ENCODE measurements at regions not wholly inside any gene's neighbourhood (a gene's known extent, or its start where the extent isn't known, plus 50 kb on each side); places are given as distances from the start of the nearest gene placed in this dataset.

DNA sequence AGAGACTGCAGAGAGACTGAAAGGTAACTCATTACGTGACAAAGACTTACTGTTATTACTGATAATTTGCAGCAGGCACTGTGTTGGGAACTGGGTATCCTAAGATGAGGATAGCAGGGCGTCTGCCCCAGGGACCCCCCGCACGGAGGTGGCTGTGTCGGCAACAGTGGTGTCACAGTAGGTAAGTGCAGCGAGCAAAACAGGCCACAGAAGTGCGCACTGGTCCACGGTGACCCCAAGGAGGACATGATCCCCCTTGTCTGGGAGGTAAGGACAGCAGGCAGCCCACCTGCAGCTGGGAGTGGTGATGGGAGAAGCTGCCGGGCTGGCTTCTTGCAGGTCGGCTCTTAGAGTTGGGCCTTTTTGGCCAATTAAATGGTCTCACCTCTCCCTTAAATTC, 82.9 kb downstream of the FAM43A start:
- DNase-seq (ENCODE audit: low read depth in 1 of 2, low spot score in 1 of 2) = no peak

- peak; percentile 68 to 90 for DNase-seq (ENCODE audit: low read depth in 1 of 2, low spot score in 1 of 2)
Measured at GRCh38 chr3:194769020-194769643, 83.4 kb downstream of the FAM43A start.

- no peak for DNase-seq (ENCODE audit: low read depth in 1 of 2, low spot score in 1 of 2)
Measured at GRCh38 chr3:194772241-194773000, 86.7 kb downstream of the FAM43A start.

- no peak for DNase-seq (ENCODE audit: low read depth in 1 of 2, low spot score in 1 of 2)
Measured at GRCh38 chr3:194773216-194773615, 87.5 kb downstream of the FAM43A start.

DNA sequence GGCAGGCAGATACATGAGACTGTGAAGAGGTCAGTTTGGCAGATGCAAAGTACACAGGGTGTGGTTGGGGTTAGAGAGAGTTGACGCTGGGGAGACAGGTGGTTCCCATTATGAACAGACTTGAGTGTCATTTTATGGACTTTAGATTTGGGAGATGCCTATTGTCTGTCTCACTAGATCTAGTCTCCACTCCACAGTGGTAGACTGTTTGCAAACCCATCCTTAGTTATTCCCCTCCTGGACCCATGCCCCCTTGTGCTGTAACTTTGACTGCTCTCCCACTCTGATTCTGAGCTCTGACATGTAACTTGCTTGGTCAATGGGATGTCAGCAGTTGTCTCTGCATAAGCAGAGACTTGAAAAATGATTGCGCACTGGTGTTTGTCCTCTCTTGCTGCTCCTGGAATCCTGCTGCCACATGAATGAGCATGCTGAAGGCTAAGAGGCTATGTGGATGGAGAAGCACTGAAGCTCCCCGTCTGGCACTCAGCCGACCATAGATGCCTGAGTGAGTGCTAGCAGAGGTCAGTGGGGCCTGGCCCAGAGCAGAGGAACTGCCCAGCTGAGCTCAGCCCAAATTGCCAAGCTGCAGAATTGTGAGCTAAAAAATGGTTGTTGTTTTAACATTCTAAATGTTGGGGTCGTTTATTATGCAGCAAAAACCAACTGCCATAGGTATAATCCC, 88.2 kb downstream of the FAM43A start:
- DNase-seq (ENCODE audit: low read depth in 1 of 2, low spot score in 1 of 2) = no peak

DNA sequence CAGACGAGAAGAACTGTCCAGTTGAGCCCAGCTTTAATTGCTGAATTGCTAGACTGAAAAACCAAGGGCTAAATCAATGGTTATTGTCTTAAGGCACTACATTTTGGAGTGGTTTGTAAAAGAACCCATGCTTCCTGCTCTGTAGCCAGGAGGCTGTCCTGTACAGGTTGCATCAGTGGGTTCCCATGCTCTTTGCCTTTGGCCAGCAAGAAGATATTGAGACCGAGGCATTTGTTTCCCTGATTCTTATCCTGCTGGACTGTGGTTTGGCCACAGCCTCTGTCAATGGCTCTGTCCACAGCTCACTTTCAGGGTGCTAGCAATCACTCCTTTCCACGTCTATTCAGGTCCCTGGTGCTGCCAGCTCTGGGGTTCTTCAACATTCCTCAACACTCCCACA, 89.6 kb downstream of the FAM43A start:
- no peak for DNase-seq (ENCODE audit: low read depth in 1 of 2, low spot score in 1 of 2)

- no peak for DNase-seq (ENCODE audit: low read depth in 1 of 2, low spot score in 1 of 2)
Measured at GRCh38 chr3:194775731-194776130, 90.0 kb downstream of the FAM43A start.

- DNase-seq (ENCODE audit: low read depth in 1 of 2, low spot score in 1 of 2) = no peak
Measured at GRCh38 chr3:194777729-194778128, 92.0 kb downstream of the FAM43A start.

DNA sequence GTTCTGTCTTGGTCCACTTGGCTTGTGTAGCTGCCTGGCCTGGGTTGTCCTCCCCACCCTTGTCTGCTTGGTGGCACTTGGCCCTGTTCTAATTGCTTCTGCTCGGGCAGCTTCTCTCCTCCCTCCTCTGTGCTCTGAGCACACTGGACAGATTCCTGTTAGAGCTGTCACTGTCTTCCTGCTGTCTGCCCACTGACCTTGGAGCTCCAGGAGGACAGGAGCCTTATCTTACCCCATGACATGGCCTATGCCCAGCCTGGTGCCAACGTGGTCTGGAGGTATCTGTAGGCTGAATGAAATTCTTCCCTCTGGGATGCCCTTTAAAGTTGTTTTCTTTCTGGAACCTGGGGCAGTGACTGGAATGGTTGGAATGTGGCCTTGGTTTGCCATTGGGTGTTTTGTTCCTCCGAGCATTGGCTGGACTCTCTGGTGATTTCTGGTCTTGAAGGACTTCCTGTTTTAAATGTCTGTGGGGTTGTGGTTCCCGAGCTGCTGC, 94.1 kb downstream of the FAM43A start:
- DNase-seq (ENCODE audit: low read depth in 1 of 2, low spot score in 1 of 2) = no peak

DNA sequence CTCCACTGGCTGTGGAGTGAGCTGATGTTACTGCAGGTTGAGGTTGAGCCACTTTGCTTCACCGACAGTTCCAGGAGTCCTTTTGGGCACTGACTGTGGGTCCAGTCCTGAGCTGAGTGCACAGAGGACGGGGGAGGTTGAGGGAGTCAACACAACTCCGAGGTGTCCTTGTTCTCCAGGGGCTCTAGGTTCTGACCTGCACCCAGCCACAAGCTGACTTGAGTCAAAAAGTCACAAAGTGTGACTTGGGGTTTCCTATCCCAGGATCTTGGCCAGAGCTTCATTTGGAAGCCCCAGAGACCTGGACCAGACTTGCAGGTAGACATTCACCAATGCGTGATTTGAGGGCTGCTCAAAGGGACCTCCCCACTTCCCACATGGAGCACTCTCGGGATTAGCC, 95.0 kb downstream of the FAM43A start:
- DNase-seq (ENCODE audit: low read depth in 1 of 2, low spot score in 1 of 2) = no peak

DNA sequence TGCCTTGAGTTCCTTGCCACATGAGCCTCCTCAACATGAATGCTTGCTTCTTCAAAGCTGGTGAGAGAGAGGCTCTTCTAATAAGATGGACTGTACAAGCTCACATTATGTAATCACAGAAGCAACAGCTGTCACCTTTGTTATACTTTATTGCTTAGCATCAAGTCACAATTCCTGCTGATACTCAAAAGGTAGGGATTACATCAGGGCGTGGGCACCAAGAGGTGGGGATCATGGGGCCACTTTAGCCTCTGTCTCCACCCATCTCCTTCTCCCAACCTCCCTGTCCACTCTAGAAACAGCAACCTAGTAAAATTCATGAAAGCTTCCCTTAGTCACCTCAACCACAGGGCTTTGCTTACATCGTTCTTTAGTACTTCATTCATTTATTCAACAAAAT, 95.9 kb downstream of the FAM43A start:
- DNase-seq (ENCODE audit: low read depth in 1 of 2, low spot score in 1 of 2) = no peak

DNA sequence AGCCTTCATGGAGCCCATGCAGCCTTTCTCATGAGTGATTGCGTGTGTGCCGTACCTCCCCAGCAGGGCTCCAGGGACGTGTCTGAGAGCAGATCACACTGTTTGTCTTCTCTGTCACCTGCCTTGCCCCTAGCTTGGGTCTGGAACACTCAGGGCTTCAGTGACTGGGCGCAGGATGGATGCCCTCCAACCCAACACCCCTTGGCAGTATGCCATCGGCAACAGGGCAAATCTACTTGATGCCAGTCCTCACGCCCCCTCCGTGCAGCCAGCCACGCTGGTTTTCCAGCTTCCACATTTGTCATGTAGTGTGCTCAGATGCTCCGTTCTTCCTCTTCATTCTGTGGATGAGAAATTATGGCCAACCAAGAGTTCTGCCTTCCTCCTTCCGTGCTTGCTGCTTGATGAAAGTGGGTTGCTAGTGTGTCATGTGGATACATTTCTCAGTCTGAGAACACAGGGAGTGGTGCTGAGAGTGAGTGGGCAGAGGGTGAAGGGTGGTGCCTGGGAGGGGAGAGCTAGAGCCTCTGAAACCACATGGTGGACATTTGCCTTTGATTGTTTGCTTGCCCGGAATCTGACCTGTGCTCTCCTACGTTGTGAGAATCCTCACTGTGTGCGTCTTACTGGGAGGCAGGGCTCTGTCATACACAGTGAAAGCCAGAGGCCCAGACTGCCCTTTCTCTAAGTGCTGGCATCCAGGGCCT, 97.2 kb downstream of the FAM43A start:
- DNase-seq (ENCODE audit: low read depth in 1 of 2, low spot score in 1 of 2) = no peak

- no peak for DNase-seq (ENCODE audit: low read depth in 1 of 2, low spot score in 1 of 2)
Measured at GRCh38 chr3:194784361-194784760, 98.7 kb downstream of the FAM43A start.

GRCh38 chr3:194785315-194785714, 99.6 kb downstream of the FAM43A start:
- no peak for DNase-seq (ENCODE audit: low read depth in 1 of 2, low spot score in 1 of 2)

- DNase-seq (ENCODE audit: low read depth in 1 of 2, low spot score in 1 of 2) = no peak
Measured at GRCh38 chr3:194787072-194787471, 101.4 kb downstream of the FAM43A start.

- DNase-seq (ENCODE audit: low read depth in 1 of 2, low spot score in 1 of 2) = no peak
Measured at GRCh38 chr3:194787650-194788049, 102.0 kb downstream of the FAM43A start.

- DNase-seq (ENCODE audit: low read depth in 1 of 2, low spot score in 1 of 2) = no peak
Measured at GRCh38 chr3:194792368-194792767, 106.7 kb downstream of the FAM43A start.

DNA sequence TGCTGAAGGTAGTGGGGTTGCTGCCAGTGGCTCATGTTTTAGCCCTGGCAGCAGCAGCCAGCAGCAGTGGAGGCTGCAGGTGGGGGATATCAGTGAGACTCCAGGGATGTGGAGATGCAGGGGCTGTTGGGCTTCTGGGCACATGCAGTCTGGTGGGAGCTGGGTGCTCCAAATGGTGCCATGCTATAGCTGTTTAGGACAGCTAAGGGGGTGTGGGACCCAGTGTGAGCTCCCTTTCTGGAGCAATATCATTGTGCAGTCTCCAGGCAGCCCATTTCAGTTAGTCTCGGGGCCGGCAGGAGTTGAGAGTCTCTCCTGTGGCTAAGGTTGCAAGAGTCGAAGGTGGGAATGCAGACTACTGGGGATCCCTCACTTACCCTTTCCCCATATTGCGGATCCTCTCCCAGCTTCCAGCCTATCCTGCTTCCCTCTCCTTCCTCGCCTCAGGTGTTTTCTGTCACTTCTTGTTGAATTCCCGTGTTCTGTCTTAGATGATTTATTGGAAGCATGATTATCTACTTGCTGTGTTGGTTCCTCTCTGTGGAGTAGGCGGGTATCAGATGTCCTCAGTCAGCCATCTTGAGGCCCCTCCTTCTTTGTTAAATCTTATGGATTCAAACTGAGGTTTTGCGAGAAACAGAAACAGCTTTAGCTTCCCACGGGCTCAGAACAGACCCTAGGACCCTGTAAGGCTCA, 112.0 kb downstream of the FAM43A start:
- no peak for DNase-seq (ENCODE audit: low read depth in 1 of 2, low spot score in 1 of 2)

DNA sequence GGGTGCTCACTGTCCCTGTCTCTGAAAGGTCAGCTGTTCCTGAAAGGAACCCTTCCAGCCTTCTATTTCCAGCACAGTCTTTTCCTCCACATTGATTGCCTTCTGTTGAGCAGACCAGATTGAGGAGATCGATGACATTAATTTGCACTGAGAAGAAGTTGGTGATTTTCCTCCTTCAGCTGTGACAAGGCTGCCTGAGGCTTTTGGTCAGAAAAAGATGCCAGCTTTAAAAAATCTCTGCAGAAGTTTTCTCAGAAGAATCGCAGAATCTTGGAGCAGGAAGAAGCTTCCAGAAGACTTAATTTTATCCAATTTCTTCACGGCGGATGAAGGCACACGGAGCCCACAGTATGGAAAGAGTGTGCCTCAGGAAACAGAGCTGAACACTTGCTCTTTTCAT, 112.8 kb downstream of the FAM43A start:
- DNase-seq (ENCODE audit: low read depth in 1 of 2, low spot score in 1 of 2) = no peak

- DNase-seq (ENCODE audit: low read depth in 1 of 2, low spot score in 1 of 2) = no peak
Measured at GRCh38 chr3:194800002-194800401, 114.3 kb downstream of the FAM43A start.

All from activated CD4-positive, alpha-beta T cell treated with anti-CD3 and anti-CD28 coated beads, Interleukin-2, amount 50 U/mL, for 24 hours (primary cell).